PC-3 (cell line): ENCODE measurements at regions not wholly inside any gene's neighbourhood (a gene's known extent, or its start where the extent isn't known, plus 50 kb on each side); places are given as distances from the start of the nearest gene placed in this dataset.

Source experiments
- ATAC-seq: fragments of 200-7000 bp; cut with Tn5 transposase; 2 replicates; pipeline ENCODE4 v1.9.1; 2020; ENCODE audit warnings: mild to moderate bottlenecking, moderate library complexity
- BruUV-seq: library from RNA; stranded (reverse); fragments of 400-500 nt; replicated peaks from 2 replicates; lab custom pipeline; 2021; lab: Mats Ljungman, UMichigan
- CTCF ChIA-PET: fragments of 300-600 bp; sonication (Branson Sonifier 250); formaldehyde crosslinking; loops from one replicate; lab custom pipeline; 2022; ENCODE audit warnings: antibody characterized with exemption; lab: Charles Lee
- POLR2A ChIA-PET: fragments of 300-600 bp; sonication (Branson Sonifier 250); formaldehyde crosslinking; loops from one replicate; lab custom pipeline; 2022; ENCODE audit warnings: antibody characterized with exemption; ENCODE audit not compliant: unreplicated experiment; lab: Charles Lee
- DNase-seq: peaks from one replicate; pipeline ENCODE4 v3.0.0-alpha.2; 2015
- H2AFZ ChIP-seq: fragments of 300-600 bp; sonication (generic); 2 replicates; pipeline ENCODE4 v1.6.0; 2016; ENCODE audit warnings: antibody characterized with exemption, low read length
- H3F3A ChIP-seq: fragments of 300-600 bp; sonication (generic); one replicate; pipeline ENCODE4 v1.6.0; 2017; ENCODE audit warnings: antibody characterized with exemption, low read length, control low read depth, mild to moderate bottlenecking; ENCODE audit not compliant: unreplicated experiment
- H3K27ac ChIP-seq: fragments of 300-600 bp; sonication (generic); 2 replicates; pipeline ENCODE4 v1.5.1; 2016; ENCODE audit warnings: mild to moderate bottlenecking, low read length
- H3K27me3 ChIP-seq: fragments of 300-600 bp; sonication (generic); 2 replicates; pipeline ENCODE4 v1.6.1; 2016; ENCODE audit warnings: low read length, mixed read lengths
- H3K36me3 ChIP-seq: fragments of 300-600 bp; sonication (generic); 2 replicates; pipeline ENCODE4 v1.6.1; 2016; ENCODE audit warnings: low read depth, mixed run types, low read length, mixed read lengths
- H3K4me1 ChIP-seq: fragments of 300-600 bp; sonication (generic); 2 replicates; pipeline ENCODE4 v1.5.1; 2016; ENCODE audit warnings: low read length; ENCODE audit not compliant: insufficient read depth
- H3K4me2 ChIP-seq: fragments of 300-600 bp; sonication (generic); 2 replicates; pipeline ENCODE4 v1.6.0; 2016; ENCODE audit warnings: low read length
- H3K4me3 ChIP-seq: fragments of 300-600 bp; sonication (generic); 2 replicates; pipeline ENCODE4 v1.5.1; 2016; ENCODE audit warnings: mild to moderate bottlenecking, low read length, mixed read lengths
- H3K79me2 ChIP-seq: fragments of 300-600 bp; sonication (generic); 2 replicates; pipeline ENCODE4 v1.6.1; 2017; ENCODE audit warnings: low read length, mixed read lengths
- H3K9ac ChIP-seq: fragments of 300-600 bp; sonication (generic); 2 replicates; pipeline ENCODE4 v1.6.0; 2016; ENCODE audit warnings: mild to moderate bottlenecking, low read length
- H3K9me2 ChIP-seq: fragments of 300-600 bp; sonication (generic); replicated peaks from 2 replicates; pipeline ENCODE4 v1.6.1; 2016; ENCODE audit warnings: mixed run types, low read length, mixed read lengths
- H3K9me3 ChIP-seq: fragments of 300-600 bp; sonication (generic); 2 replicates; pipeline ENCODE4 v1.6.1; 2016; ENCODE audit warnings: low read length, mixed read lengths
- H4K20me1 ChIP-seq: fragments of 300-600 bp; sonication (generic); 2 replicates; pipeline ENCODE4 v1.6.1; 2016; ENCODE audit warnings: low read length, mixed read lengths
- EZH2 ChIP-seq: fragments of 300-600 bp; sonication (generic); IDR thresholded peaks from one replicate; pipeline ENCODE4 v1.6.1; 2017; ENCODE audit warnings: antibody characterized with exemption, mild to moderate bottlenecking, low read length; ENCODE audit not compliant: unreplicated experiment
- EZH2phosphoT487 ChIP-seq: fragments of 300-600 bp; sonication (generic); IDR thresholded peaks from 2 replicates; pipeline ENCODE4 v1.6.1; 2018; ENCODE audit warnings: mild to moderate bottlenecking, antibody characterized with exemption, low read length, borderline replicate concordance
- intact Hi-C: fragments of 100-400 bp; cut with micrococcal nuclease; formaldehyde crosslinking; loops from 2 replicates; pipeline ENCODE4 v1.9.0; 2023
- TF ChIP-seq, protein P1 (sequence below): fragments of 300-600 bp; sonication (generic); conservative IDR thresholded peaks from 2 replicates; pipeline ENCODE4 v1.5.1; 2017; ENCODE audit warnings: antibody characterized with exemption, low read depth, mild to moderate bottlenecking, low read length

DNA sequence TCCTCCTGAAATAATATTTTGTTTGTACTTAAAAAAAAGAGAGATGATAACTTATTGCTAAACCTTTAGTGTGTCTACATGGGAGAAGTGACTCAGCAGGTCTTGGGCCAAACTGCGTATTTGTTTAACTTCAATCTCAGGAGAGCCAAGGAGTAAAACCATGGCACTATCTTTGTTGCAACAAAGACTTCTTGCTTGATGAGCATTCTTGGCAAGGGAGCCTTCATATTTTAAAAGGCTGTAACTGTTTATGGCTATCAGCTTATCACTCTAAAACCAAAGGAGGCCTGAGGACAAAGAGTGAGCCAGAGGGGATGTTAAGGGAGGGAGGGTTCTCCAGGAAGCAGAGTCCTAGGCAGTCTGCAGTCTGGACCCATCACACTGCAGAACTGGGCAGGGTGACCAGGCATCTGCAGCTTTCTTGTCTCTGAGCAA lies 216.2 kb upstream of the S1PR3 start:
- no peaks in the 10 kb centered on the region for H4K20me1 ChIP-seq
- H3K79me2 ChIP-seq: no peaks in the 10 kb centered on the region
- H3K27me3 ChIP-seq: no peaks in the 10 kb centered on the region
- ChIA-PET POLR2A (no interaction called here), CTCF (no interaction called here)
- TF ChIP-seq, protein P1, sequence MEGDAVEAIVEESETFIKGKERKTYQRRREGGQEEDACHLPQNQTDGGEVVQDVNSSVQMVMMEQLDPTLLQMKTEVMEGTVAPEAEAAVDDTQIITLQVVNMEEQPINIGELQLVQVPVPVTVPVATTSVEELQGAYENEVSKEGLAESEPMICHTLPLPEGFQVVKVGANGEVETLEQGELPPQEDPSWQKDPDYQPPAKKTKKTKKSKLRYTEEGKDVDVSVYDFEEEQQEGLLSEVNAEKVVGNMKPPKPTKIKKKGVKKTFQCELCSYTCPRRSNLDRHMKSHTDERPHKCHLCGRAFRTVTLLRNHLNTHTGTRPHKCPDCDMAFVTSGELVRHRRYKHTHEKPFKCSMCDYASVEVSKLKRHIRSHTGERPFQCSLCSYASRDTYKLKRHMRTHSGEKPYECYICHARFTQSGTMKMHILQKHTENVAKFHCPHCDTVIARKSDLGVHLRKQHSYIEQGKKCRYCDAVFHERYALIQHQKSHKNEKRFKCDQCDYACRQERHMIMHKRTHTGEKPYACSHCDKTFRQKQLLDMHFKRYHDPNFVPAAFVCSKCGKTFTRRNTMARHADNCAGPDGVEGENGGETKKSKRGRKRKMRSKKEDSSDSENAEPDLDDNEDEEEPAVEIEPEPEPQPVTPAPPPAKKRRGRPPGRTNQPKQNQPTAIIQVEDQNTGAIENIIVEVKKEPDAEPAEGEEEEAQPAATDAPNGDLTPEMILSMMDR: no peak
- no peak for TF ChIP-seq EZH2phosphoT487
- no peak for TF ChIP-seq EZH2
- H3K9me3 ChIP-seq: no peaks in the 10 kb centered on the region
- peaks cover 10% of the 10 kb centered on the region for H3F3A ChIP-seq
- H2AFZ ChIP-seq: no peak overlapping the region
- H3K9me2 ChIP-seq: no peaks in the 10 kb centered on the region
- peak overlapping the region; percentile 29; the same call in 1 of the 2 replicates for H3K4me3 ChIP-seq
- no TSS peak for BruUV-seq
- peak overlapping the region; percentile 92 for H3K9ac ChIP-seq
- H3K36me3 ChIP-seq: no peaks in the 10 kb centered on the region
- peaks cover 63% of the 10 kb centered on the region for H3K4me1 ChIP-seq
- peak; percentile 43 for ATAC-seq
- H3K27ac ChIP-seq: peak overlapping the region; percentile 100
- intact Hi-C loops: loop anchor here (2.0 to 5.0 kb wide), 4 partner anchors 28 to 217 kb away; partner anchors contain the start of gene S1PR3
- peak; percentile 88 for DNase-seq
- peak overlapping the region; percentile 82 for H3K4me2 ChIP-seq

DNA sequence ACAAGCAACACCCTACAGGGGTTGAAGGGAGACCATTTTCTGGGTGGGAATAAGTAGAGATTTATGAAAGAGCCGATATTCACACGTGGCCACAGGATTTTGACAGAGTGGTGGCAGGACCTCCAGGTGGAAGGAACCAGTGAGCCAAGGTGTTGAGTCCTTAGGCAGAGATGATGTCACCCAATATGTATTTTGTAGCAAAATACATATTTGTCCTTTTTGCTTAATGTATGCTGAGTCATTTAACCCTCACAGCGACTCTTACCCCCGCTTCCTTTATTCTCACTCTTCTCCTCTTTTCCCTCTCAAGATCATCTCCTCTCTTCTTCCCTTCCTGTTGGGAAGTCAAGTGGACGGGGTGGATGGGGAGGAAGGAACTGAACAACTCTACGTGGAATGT lies 215.7 kb upstream of the S1PR3 start:
- H3K27me3 ChIP-seq: no peaks in the 10 kb centered on the region
- DNase-seq: peak; percentile 87
- H3K79me2 ChIP-seq: no peaks in the 10 kb centered on the region
- ChIA-PET POLR2A (no interaction called here), CTCF (no interaction called here)
- no peaks in the 10 kb centered on the region for H3K9me3 ChIP-seq
- no peaks in the 10 kb centered on the region for H4K20me1 ChIP-seq
- BruUV-seq: no TSS peak
- H3K4me3 ChIP-seq: no peak overlapping the region; the same call in 1 of the 2 replicates
- peak overlapping the region; percentile 100 for H3K27ac ChIP-seq
- no peaks in the 10 kb centered on the region for H3K9me2 ChIP-seq
- TF ChIP-seq EZH2: no peak
- TF ChIP-seq, protein P1: no peak
- no peak for TF ChIP-seq EZH2phosphoT487
- peak; percentile 50 for ATAC-seq
- H2AFZ ChIP-seq: no peak overlapping the region
- H3F3A ChIP-seq: peaks cover 10% of the 10 kb centered on the region
- peak overlapping the region; percentile 82 for H3K4me2 ChIP-seq
- H3K9ac ChIP-seq: peak overlapping the region; percentile 92
- H3K4me1 ChIP-seq: peaks cover 63% of the 10 kb centered on the region
- no peaks in the 10 kb centered on the region for H3K36me3 ChIP-seq
- intact Hi-C loops: loop anchor here (2.0 to 5.0 kb wide), 4 partner anchors 29 to 217 kb away; partner anchors contain the start of gene S1PR3

DNA sequence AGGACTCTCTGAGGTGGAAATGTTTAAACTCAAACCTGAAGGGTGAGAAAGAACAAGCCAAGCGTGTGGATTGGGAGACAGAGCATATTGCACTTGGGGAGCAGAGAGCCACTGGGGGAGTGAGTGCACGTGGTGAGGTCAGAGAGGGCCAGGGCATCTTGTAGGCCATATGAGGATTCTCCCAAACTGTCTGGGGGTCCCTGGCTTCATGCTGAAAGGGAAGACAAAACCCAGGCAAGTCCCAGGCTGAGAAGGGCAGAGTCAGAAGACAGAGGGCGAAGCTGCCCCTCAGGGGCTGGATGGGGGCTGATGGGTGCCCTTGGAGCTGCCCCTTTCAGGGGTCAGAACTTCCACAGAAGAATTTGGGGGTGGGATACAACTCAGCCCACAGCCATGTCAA lies 215.3 kb upstream of the S1PR3 start:
- H3K9ac ChIP-seq: peak overlapping the region; percentile 78

More for the DNA sequence above, 215.3 kb upstream of the S1PR3 start:
- Histone ChIP-seq H3K36me3 (no peaks in the 10 kb centered on the region), H3K27ac (peak overlapping the region; percentile 100), H4K20me1 (no peaks in the 10 kb centered on the region), H3K9me3 (no peaks in the 10 kb centered on the region), H3K79me2 (no peaks in the 10 kb centered on the region), H3K4me3 (peak overlapping the region; percentile 23; the same call in 1 of the 2 replicates), H3K4me1 (peaks cover 63% of the 10 kb centered on the region), H3K4me2 (peak overlapping the region; percentile 82), H3K9me2 (no peaks in the 10 kb centered on the region), H3F3A (peaks cover 10% of the 10 kb centered on the region), H3K27me3 (no peaks in the 10 kb centered on the region), H2AFZ (no peak overlapping the region)
- TF ChIP-seq, protein P1: no peak
- TF ChIP-seq EZH2 (no peak), EZH2phosphoT487 (no peak)
- ChIA-PET CTCF (no interaction called here), POLR2A (no interaction called here)
- BruUV-seq: TSS peak; percentile 67
- intact Hi-C loops: loop anchor here (2.0 to 5.0 kb wide), 4 partner anchors 29 to 216 kb away; partner anchors contain the start of gene S1PR3
- ATAC-seq (no peak), DNase-seq (no peak)
